ENCODE measurements at regions not wholly inside any gene's neighbourhood (a gene's known extent, or its start where the extent isn't known, plus 50 kb on each side); places are given as distances from the start of the nearest gene placed in this dataset.

GRCh38 chr1:187626056-187626455 is 797.3 kb downstream of the PLA2G4A start:
- intact Hi-C loops (cut with micrococcal nuclease): no loop called here
- H3K36me3 Mint-ChIP-seq (ENCODE audit: low read depth): no peaks in the 10 kb centered on the region
- H3K4me3 Mint-ChIP-seq: no peak overlapping the region
- ChIA-PET CTCF (no interaction called here), POLR2A (no interaction called here)
- ATAC-seq (ENCODE audit: low read depth) (no peak), DNase-seq (no peak)
- no peaks in the 10 kb centered on the region for H3K27me3 Mint-ChIP-seq
- no peak overlapping the region for H3K27ac Mint-ChIP-seq
- peaks cover 5% of the 10 kb centered on the region for H3K9me3 Mint-ChIP-seq
- TF ChIP-seq CTCF (IDR thresholded peaks at IDR 0.05): no peak
- no peaks in the 10 kb centered on the region for H3K4me1 Mint-ChIP-seq

GRCh38 chr1:187627516-187627915 is 798.8 kb downstream of the PLA2G4A start:
- Mint-ChIP-seq H3K9me3 (peaks cover 8% of the 10 kb centered on the region), H3K27me3 (no peaks in the 10 kb centered on the region), H3K4me3 (no peak overlapping the region), H3K27ac (no peak overlapping the region), H3K4me1 (no peaks in the 10 kb centered on the region), H3K36me3 (ENCODE audit: low read depth) (no peaks in the 10 kb centered on the region)
- no peak for TF ChIP-seq CTCF (IDR thresholded peaks at IDR 0.05)
- DNase-seq: no peak
- CTCF ChIA-PET: no interaction called here
- POLR2A ChIA-PET: no interaction called here
- no peak for ATAC-seq (ENCODE audit: low read depth)
- intact Hi-C loops (cut with micrococcal nuclease): no loop called here

- Mint-ChIP-seq H3K27me3 (no peaks in the 10 kb centered on the region), H3K27ac (no peak overlapping the region), H3K4me1 (no peaks in the 10 kb centered on the region), H3K4me3 (no peak overlapping the region), H3K36me3 (ENCODE audit: low read depth) (no peaks in the 10 kb centered on the region), H3K9me3 (peaks cover 8% of the 10 kb centered on the region)
- TF ChIP-seq CTCF (IDR thresholded peaks at IDR 0.05): no peak
- CTCF ChIA-PET: no interaction called here
- POLR2A ChIA-PET: no interaction called here
- ATAC-seq (ENCODE audit: low read depth) (no peak), DNase-seq (no peak)
- intact Hi-C loops (cut with micrococcal nuclease): no loop called here
Measured at GRCh38 chr1:187629075-187629474, 800.3 kb downstream of the PLA2G4A start.

- Mint-ChIP-seq H3K27me3 (no peaks in the 10 kb centered on the region), H3K27ac (no peak overlapping the region), H3K4me1 (no peaks in the 10 kb centered on the region), H3K4me3 (no peak overlapping the region), H3K9me3 (peaks cover 14% of the 10 kb centered on the region), H3K36me3 (ENCODE audit: low read depth) (no peaks in the 10 kb centered on the region)
- DNase-seq (no peak), ATAC-seq (ENCODE audit: low read depth) (no peak)
- no peak for TF ChIP-seq CTCF (IDR thresholded peaks at IDR 0.05)
- CTCF ChIA-PET: no interaction called here
- POLR2A ChIA-PET: no interaction called here
- intact Hi-C loops (cut with micrococcal nuclease): no loop called here
Measured at GRCh38 chr1:187630653-187631380, 802.1 kb downstream of the PLA2G4A start.

- POLR2A ChIA-PET: no interaction called here
- no peaks in the 10 kb centered on the region for H3K4me1 Mint-ChIP-seq
- no peaks in the 10 kb centered on the region for H3K27me3 Mint-ChIP-seq
- DNase-seq (no peak), ATAC-seq (ENCODE audit: low read depth) (no peak)
- no peak overlapping the region for H3K27ac Mint-ChIP-seq
- TF ChIP-seq CTCF (IDR thresholded peaks at IDR 0.05): no peak
- intact Hi-C loops (cut with micrococcal nuclease): no loop called here
- H3K36me3 Mint-ChIP-seq (ENCODE audit: low read depth): no peaks in the 10 kb centered on the region
- no peak overlapping the region for H3K4me3 Mint-ChIP-seq
- CTCF ChIA-PET: no interaction called here
- H3K9me3 Mint-ChIP-seq: peaks cover 16% of the 10 kb centered on the region
Measured at GRCh38 chr1:187631381-187631675, 802.6 kb downstream of the PLA2G4A start.

Measured in activated B cell treated with CpG ODN at 0.5 μM for 24 hours (primary cell).